ENCODE measurements at regions not wholly inside any gene's neighbourhood (a gene's known extent, or its start where the extent isn't known, plus 50 kb on each side); places are given as distances from the start of the nearest gene placed in this dataset.

GRCh38 chr1:232443372-232443771 lies 186.6 kb downstream of the SIPA1L2 start:
- H3K27ac ChIP-seq (ENCODE audit: low read depth, low read length), result no peak overlapping the region
- peaks cover 4 to 46% (median 42%) of the 10 kb centered on the region in 5 donors for H3K36me3 ChIP-seq (ENCODE audit: control insufficient read depth in 5 of 5, insufficient read depth in 5 of 5, low read length in 5 of 5)
- H3K4me3 ChIP-seq (ENCODE audit: low read depth in 1 of 5, low read length in 5 of 5), result no peak overlapping the region
- H3K9ac ChIP-seq (ENCODE audit: low read length in 5 of 5), result no peak overlapping the region
- no peaks in the 10 kb centered on the region for H3K27me3 ChIP-seq (ENCODE audit: control insufficient read depth in 5 of 5, insufficient read depth in 4 of 5, low read length in 5 of 5)
- no peaks in the 10 kb centered on the region for H3K4me1 ChIP-seq (ENCODE audit: control insufficient read depth in 5 of 5, insufficient read depth in 5 of 5, low read length in 5 of 5)
- no peaks in the 10 kb centered on the region for H3K9me3 ChIP-seq (ENCODE audit: control insufficient read depth in 5 of 5, low read length in 5 of 5)

- Histone ChIP-seq H3K4me3 (ENCODE audit: low read depth in 1 of 5, low read length in 5 of 5) (no peak overlapping the region), H3K9ac (ENCODE audit: low read length in 5 of 5) (no peak overlapping the region), H3K36me3 (ENCODE audit: control insufficient read depth in 5 of 5, insufficient read depth in 5 of 5, low read length in 5 of 5) (peaks cover 4 to 56% (median 51%) of the 10 kb centered on the region in 5 donors), H3K27ac (ENCODE audit: low read depth, low read length) (no peak overlapping the region), H3K4me1 (ENCODE audit: control insufficient read depth in 5 of 5, insufficient read depth in 5 of 5, low read length in 5 of 5) (peaks cover 0 to 6% (median 2%) of the 10 kb centered on the region in 5 donors), H3K27me3 (ENCODE audit: control insufficient read depth in 5 of 5, insufficient read depth in 4 of 5, low read length in 5 of 5) (no peaks in the 10 kb centered on the region), H3K9me3 (ENCODE audit: control insufficient read depth in 5 of 5, low read length in 5 of 5) (no peaks in the 10 kb centered on the region)
Observed at GRCh38 chr1:232441036-232441411, 188.9 kb downstream of the SIPA1L2 start.

GRCh38 chr1:232440325-232441035 lies 189.5 kb downstream of the SIPA1L2 start:
- peaks cover 4 to 56% (median 49%) of the 10 kb centered on the region in 5 donors for H3K36me3 ChIP-seq (ENCODE audit: control insufficient read depth in 5 of 5, insufficient read depth in 5 of 5, low read length in 5 of 5)

GRCh38 chr1:232439011-232439410 lies 190.9 kb downstream of the SIPA1L2 start:
- peaks cover 4 to 62% (median 44%) of the 10 kb centered on the region in 5 donors for H3K36me3 ChIP-seq (ENCODE audit: control insufficient read depth in 5 of 5, insufficient read depth in 5 of 5, low read length in 5 of 5)
- peaks cover 0 to 12% (median 8%) of the 10 kb centered on the region in 5 donors for H3K4me1 ChIP-seq (ENCODE audit: control insufficient read depth in 5 of 5, insufficient read depth in 5 of 5, low read length in 5 of 5)

More at GRCh38 chr1:232440325-232441035, 189.5 kb downstream of the SIPA1L2 start:
- H3K4me3 ChIP-seq (ENCODE audit: low read depth in 1 of 5, low read length in 5 of 5), result no peak overlapping the region
- H3K27me3 ChIP-seq (ENCODE audit: control insufficient read depth in 5 of 5, insufficient read depth in 4 of 5, low read length in 5 of 5), result no peaks in the 10 kb centered on the region
- H3K9ac ChIP-seq (ENCODE audit: low read length in 5 of 5), result no peak overlapping the region
- H3K4me1 ChIP-seq (ENCODE audit: control insufficient read depth in 5 of 5, insufficient read depth in 5 of 5, low read length in 5 of 5), result peaks cover 0 to 11% (median 7%) of the 10 kb centered on the region in 5 donors
- no peak overlapping the region for H3K27ac ChIP-seq (ENCODE audit: low read depth, low read length)
- H3K9me3 ChIP-seq (ENCODE audit: control insufficient read depth in 5 of 5, low read length in 5 of 5), result no peaks in the 10 kb centered on the region

GRCh38 chr1:232438476-232438875 lies 191.5 kb downstream of the SIPA1L2 start:
- Histone ChIP-seq H3K4me3 (ENCODE audit: low read depth in 1 of 5, low read length in 5 of 5) (no peak overlapping the region), H3K9me3 (ENCODE audit: control insufficient read depth in 5 of 5, low read length in 5 of 5) (no peaks in the 10 kb centered on the region), H3K4me1 (ENCODE audit: control insufficient read depth in 5 of 5, insufficient read depth in 5 of 5, low read length in 5 of 5) (peaks cover 0 to 12% (median 8%) of the 10 kb centered on the region in 5 donors), H3K9ac (ENCODE audit: low read length in 5 of 5) (no peak overlapping the region), H3K36me3 (ENCODE audit: control insufficient read depth in 5 of 5, insufficient read depth in 5 of 5, low read length in 5 of 5) (peaks cover 4 to 62% (median 44%) of the 10 kb centered on the region in 5 donors), H3K27ac (ENCODE audit: low read depth, low read length) (no peak overlapping the region), H3K27me3 (ENCODE audit: control insufficient read depth in 5 of 5, insufficient read depth in 4 of 5, low read length in 5 of 5) (no peaks in the 10 kb centered on the region)

More at GRCh38 chr1:232439011-232439410, 190.9 kb downstream of the SIPA1L2 start:
- H3K4me3 ChIP-seq (ENCODE audit: low read depth in 1 of 5, low read length in 5 of 5), result no peak overlapping the region
- no peaks in the 10 kb centered on the region for H3K27me3 ChIP-seq (ENCODE audit: control insufficient read depth in 5 of 5, insufficient read depth in 4 of 5, low read length in 5 of 5)
- H3K9ac ChIP-seq (ENCODE audit: low read length in 5 of 5), result no peak overlapping the region
- H3K27ac ChIP-seq (ENCODE audit: low read depth, low read length), result no peak overlapping the region
- H3K9me3 ChIP-seq (ENCODE audit: control insufficient read depth in 5 of 5, low read length in 5 of 5), result no peaks in the 10 kb centered on the region

- H3K36me3 ChIP-seq (ENCODE audit: control insufficient read depth in 5 of 5, insufficient read depth in 5 of 5, low read length in 5 of 5), result peaks cover 4 to 58% (median 39%) of the 10 kb centered on the region in 5 donors
- no peak overlapping the region for H3K27ac ChIP-seq (ENCODE audit: low read depth, low read length)
- no peaks in the 10 kb centered on the region for H3K27me3 ChIP-seq (ENCODE audit: control insufficient read depth in 5 of 5, insufficient read depth in 4 of 5, low read length in 5 of 5)
- no peak overlapping the region for H3K4me3 ChIP-seq (ENCODE audit: low read depth in 1 of 5, low read length in 5 of 5)
- H3K4me1 ChIP-seq (ENCODE audit: control insufficient read depth in 5 of 5, insufficient read depth in 5 of 5, low read length in 5 of 5), result peaks cover 0 to 12% (median 8%) of the 10 kb centered on the region in 5 donors
- H3K9ac ChIP-seq (ENCODE audit: low read length in 5 of 5), result no peak overlapping the region
- no peaks in the 10 kb centered on the region for H3K9me3 ChIP-seq (ENCODE audit: control insufficient read depth in 5 of 5, low read length in 5 of 5)
Observed at GRCh38 chr1:232437510-232437909, 192.4 kb downstream of the SIPA1L2 start.

- Histone ChIP-seq H3K4me3 (ENCODE audit: low read depth in 1 of 5, low read length in 5 of 5) (no peak overlapping the region), H3K27me3 (ENCODE audit: control insufficient read depth in 5 of 5, insufficient read depth in 4 of 5, low read length in 5 of 5) (no peaks in the 10 kb centered on the region), H3K9me3 (ENCODE audit: control insufficient read depth in 5 of 5, low read length in 5 of 5) (no peaks in the 10 kb centered on the region), H3K27ac (ENCODE audit: low read depth, low read length) (no peak overlapping the region), H3K4me1 (ENCODE audit: control insufficient read depth in 5 of 5, insufficient read depth in 5 of 5, low read length in 5 of 5) (peaks cover 0 to 12% (median 8%) of the 10 kb centered on the region in 5 donors), H3K36me3 (ENCODE audit: control insufficient read depth in 5 of 5, insufficient read depth in 5 of 5, low read length in 5 of 5) (peaks cover 4 to 55% (median 30%) of the 10 kb centered on the region in 5 donors), H3K9ac (ENCODE audit: low read length in 5 of 5) (no peak overlapping the region)
Observed at GRCh38 chr1:232435729-232436128, 194.2 kb downstream of the SIPA1L2 start.

- no peak overlapping the region for H3K9ac ChIP-seq (ENCODE audit: low read length in 5 of 5)
- H3K27me3 ChIP-seq (ENCODE audit: control insufficient read depth in 5 of 5, insufficient read depth in 4 of 5, low read length in 5 of 5), result no peaks in the 10 kb centered on the region
- no peaks in the 10 kb centered on the region for H3K9me3 ChIP-seq (ENCODE audit: control insufficient read depth in 5 of 5, low read length in 5 of 5)
- H3K27ac ChIP-seq (ENCODE audit: low read depth, low read length), result no peak overlapping the region
- H3K4me1 ChIP-seq (ENCODE audit: control insufficient read depth in 5 of 5, insufficient read depth in 5 of 5, low read length in 5 of 5), result peaks cover 0 to 14% (median 8%) of the 10 kb centered on the region in 5 donors
- H3K4me3 ChIP-seq (ENCODE audit: low read depth in 1 of 5, low read length in 5 of 5), result no peak overlapping the region
- peaks cover 0 to 30% (median 9%) of the 10 kb centered on the region in 5 donors for H3K36me3 ChIP-seq (ENCODE audit: control insufficient read depth in 5 of 5, insufficient read depth in 5 of 5, low read length in 5 of 5)
Observed at GRCh38 chr1:232432313-232432712, 197.6 kb downstream of the SIPA1L2 start.

GRCh38 chr1:232431748-232432147 lies 198.2 kb downstream of the SIPA1L2 start:
- H3K4me3 ChIP-seq (ENCODE audit: low read depth in 1 of 5, low read length in 5 of 5), result no peak overlapping the region

GRCh38 chr1:232431326-232431725 lies 198.6 kb downstream of the SIPA1L2 start:
- no peak overlapping the region for H3K9ac ChIP-seq (ENCODE audit: low read length in 5 of 5)
- no peak overlapping the region for H3K4me3 ChIP-seq (ENCODE audit: low read depth in 1 of 5, low read length in 5 of 5)
- H3K9me3 ChIP-seq (ENCODE audit: control insufficient read depth in 5 of 5, low read length in 5 of 5), result no peaks in the 10 kb centered on the region
- H3K27me3 ChIP-seq (ENCODE audit: control insufficient read depth in 5 of 5, insufficient read depth in 4 of 5, low read length in 5 of 5), result no peaks in the 10 kb centered on the region
- H3K36me3 ChIP-seq (ENCODE audit: control insufficient read depth in 5 of 5, insufficient read depth in 5 of 5, low read length in 5 of 5), result peaks cover 0 to 36% (median 12%) of the 10 kb centered on the region in 5 donors
- H3K4me1 ChIP-seq (ENCODE audit: control insufficient read depth in 5 of 5, insufficient read depth in 5 of 5, low read length in 5 of 5), result peaks cover 0 to 12% (median 8%) of the 10 kb centered on the region in 5 donors
- no peak overlapping the region for H3K27ac ChIP-seq (ENCODE audit: low read depth, low read length)

More at GRCh38 chr1:232431748-232432147, 198.2 kb downstream of the SIPA1L2 start:
- peaks cover 0 to 14% (median 8%) of the 10 kb centered on the region in 5 donors for H3K4me1 ChIP-seq (ENCODE audit: control insufficient read depth in 5 of 5, insufficient read depth in 5 of 5, low read length in 5 of 5)
- H3K36me3 ChIP-seq (ENCODE audit: control insufficient read depth in 5 of 5, insufficient read depth in 5 of 5, low read length in 5 of 5), result peaks cover 0 to 35% (median 12%) of the 10 kb centered on the region in 5 donors
- H3K9ac ChIP-seq (ENCODE audit: low read length in 5 of 5), result no peak overlapping the region
- no peaks in the 10 kb centered on the region for H3K9me3 ChIP-seq (ENCODE audit: control insufficient read depth in 5 of 5, low read length in 5 of 5)
- no peaks in the 10 kb centered on the region for H3K27me3 ChIP-seq (ENCODE audit: control insufficient read depth in 5 of 5, insufficient read depth in 4 of 5, low read length in 5 of 5)
- no peak overlapping the region for H3K27ac ChIP-seq (ENCODE audit: low read depth, low read length)
